ENCODE measurements at regions not wholly inside any gene's neighbourhood (a gene's known extent, or its start where the extent isn't known, plus 50 kb on each side); places are given as distances from the start of the nearest gene placed in this dataset.

GRCh38 chr13:76600081-76600480 lies 286.1 kb downstream of the KCTD12 start:
- DNase-seq: no peak
- Histone ChIP-seq H3K27me3 (no peaks in the 10 kb centered on the region), H3K9me3 (no peaks in the 10 kb centered on the region), H3K27ac (no peak overlapping the region), H3K36me3 (no peaks in the 10 kb centered on the region), H3K4me3 (no peak overlapping the region), H3K4me1 (ENCODE audit: insufficient read depth) (peaks cover 2% of the 10 kb centered on the region)
- no peak for TF ChIP-seq EP300 (IDR thresholded peaks at IDR 0.05)
- no peak for TF ChIP-seq CTCF (IDR thresholded peaks at IDR 0.05)
- TF ChIP-seq POLR2A (IDR thresholded peaks at IDR 0.05): no peak
- intact Hi-C loops (cut with DNase I): no loop called here

GRCh38 chr13:76597868-76598267 lies 288.3 kb downstream of the KCTD12 start:
- Histone ChIP-seq H3K36me3 (no peaks in the 10 kb centered on the region), H3K4me3 (no peak overlapping the region), H3K27ac (no peak overlapping the region), H3K4me1 (ENCODE audit: insufficient read depth) (peaks cover 2% of the 10 kb centered on the region), H3K9me3 (no peaks in the 10 kb centered on the region), H3K27me3 (no peaks in the 10 kb centered on the region)
- no peak for TF ChIP-seq CTCF (IDR thresholded peaks at IDR 0.05)
- no peak for TF ChIP-seq POLR2A (IDR thresholded peaks at IDR 0.05)
- no peak for TF ChIP-seq EP300 (IDR thresholded peaks at IDR 0.05)
- DNase-seq: no peak
- intact Hi-C loops (cut with DNase I): no loop called here
- 69 to 91% (median 83%) methylated on average over 1 of the region's 1 CpG for WGBS, 3 donors

DNA sequence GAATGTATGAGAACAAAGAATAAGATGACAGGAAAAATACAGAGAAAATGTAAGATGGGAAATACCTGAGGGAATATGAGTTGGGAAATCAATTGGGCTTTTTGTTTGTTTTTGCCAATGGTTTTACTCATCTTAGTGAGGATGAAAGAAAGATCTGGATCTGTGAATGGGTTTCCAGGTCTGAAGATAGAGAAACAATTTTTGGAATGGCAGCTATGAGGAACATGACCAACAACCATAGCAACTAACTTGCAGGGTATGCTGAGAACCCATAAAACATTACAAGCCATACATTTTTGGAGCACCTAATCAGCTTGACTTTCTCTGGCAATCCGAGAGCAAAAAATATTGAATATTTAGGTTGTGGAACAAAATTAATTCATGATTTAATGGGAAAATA lies 290.0 kb downstream of the KCTD12 start:
- WGBS, 3 donors: 79 to 94% (median 88%) methylated on average over 1 of the region's 1 CpG

DNA sequence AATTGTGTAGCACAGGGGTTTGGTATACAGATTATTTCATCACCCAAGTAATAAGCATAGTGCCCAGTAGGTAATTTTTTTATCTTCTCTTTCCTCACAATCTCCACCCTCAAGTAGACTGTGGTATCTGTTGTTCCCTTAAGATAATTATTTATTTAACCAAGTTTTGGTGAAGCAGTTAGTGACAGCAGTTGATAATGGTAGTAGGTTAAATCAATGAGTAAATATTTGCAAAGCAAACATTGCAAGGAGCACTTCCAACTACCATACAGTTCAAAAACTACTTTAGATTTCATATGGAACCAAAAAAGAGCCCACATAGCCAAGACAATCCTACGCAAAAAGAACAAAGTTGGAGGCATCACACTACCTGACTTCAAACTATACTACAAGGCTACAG lies 291.8 kb downstream of the KCTD12 start:
- intact Hi-C loops (cut with DNase I): no loop called here
- no peak overlapping the region for H3K4me3 ChIP-seq
- no peak for DNase-seq
- TF ChIP-seq POLR2A (IDR thresholded peaks at IDR 0.05): no peak
- no peak for TF ChIP-seq CTCF (IDR thresholded peaks at IDR 0.05)
- TF ChIP-seq EP300 (IDR thresholded peaks at IDR 0.05): no peak
- 93 to 100% (median 94%) methylated on average over 1 of the region's 1 CpG for WGBS, 3 donors
- no peaks in the 10 kb centered on the region for H3K9me3 ChIP-seq
- no peak overlapping the region for H3K27ac ChIP-seq
- H3K27me3 ChIP-seq: no peaks in the 10 kb centered on the region
- H3K4me1 ChIP-seq (ENCODE audit: insufficient read depth): no peaks in the 10 kb centered on the region
- no peaks in the 10 kb centered on the region for H3K36me3 ChIP-seq

More for the DNA sequence above, 290.0 kb downstream of the KCTD12 start:
- Histone ChIP-seq H3K9me3 (no peaks in the 10 kb centered on the region), H3K4me3 (no peak overlapping the region), H3K36me3 (no peaks in the 10 kb centered on the region), H3K27ac (no peak overlapping the region), H3K4me1 (ENCODE audit: insufficient read depth) (peaks cover 2% of the 10 kb centered on the region), H3K27me3 (no peaks in the 10 kb centered on the region)
- TF ChIP-seq EP300 (IDR thresholded peaks at IDR 0.05) (no peak), POLR2A (IDR thresholded peaks at IDR 0.05) (no peak), CTCF (IDR thresholded peaks at IDR 0.05) (no peak)
- no peak for DNase-seq
- intact Hi-C loops (cut with DNase I): no loop called here

GRCh38 chr13:76586842-76587241 lies 299.4 kb downstream of the KCTD12 start:
- WGBS, 3 donors: 92 to 97% (median 97%) methylated on average over 4 of the region's 4 CpGs
- DNase-seq: no peak
- TF ChIP-seq EP300 (IDR thresholded peaks at IDR 0.05) (no peak), CTCF (IDR thresholded peaks at IDR 0.05) (no peak), POLR2A (IDR thresholded peaks at IDR 0.05) (no peak)
- Histone ChIP-seq H3K36me3 (no peaks in the 10 kb centered on the region), H3K27me3 (no peaks in the 10 kb centered on the region), H3K4me1 (ENCODE audit: insufficient read depth) (no peaks in the 10 kb centered on the region), H3K9me3 (no peaks in the 10 kb centered on the region), H3K4me3 (no peak overlapping the region), H3K27ac (no peak overlapping the region)
- intact Hi-C loops (cut with DNase I): no loop called here

Measured in ovary (tissue), 7 donors.